Endothelial cell of umbilical vein (primary cell): ENCODE measurements at regions not wholly inside any gene's neighbourhood (a gene's known extent, or its start where the extent isn't known, plus 50 kb on each side); places are given as distances from the start of the nearest gene placed in this dataset.
"Not testable (repeated sequence)": the region's sequence is repeated elsewhere in the genome, so short reads cannot be mapped to it uniquely, and the experiment has no call there.

ENCODE experiments used
- TF ChIP-seq, protein P1 (sequence below), 2 donors: IDR thresholded peaks; 1 replicate in 1 of 2; 2 replicates in 1 of 2; pipeline ENCODE4 v1.5.1; 2011; ENCODE audit warnings: low read length in 2 of 2, mild to moderate bottlenecking in 2 of 2, moderate library complexity in 2 of 2, control low read depth in 1 of 2, inconsistent platforms in 1 of 2, low read depth in 1 of 2; ENCODE audit not compliant: insufficient read depth in 1 of 2; ENCODE audit errors: extremely low read depth in 1 of 2
- TF ChIP-seq, protein P2 (sequence below): IDR thresholded peaks from 2 replicates; pipeline ENCODE4 v1.6.1; 2011; ENCODE audit not compliant: insufficient read depth, insufficient read length

DNA sequence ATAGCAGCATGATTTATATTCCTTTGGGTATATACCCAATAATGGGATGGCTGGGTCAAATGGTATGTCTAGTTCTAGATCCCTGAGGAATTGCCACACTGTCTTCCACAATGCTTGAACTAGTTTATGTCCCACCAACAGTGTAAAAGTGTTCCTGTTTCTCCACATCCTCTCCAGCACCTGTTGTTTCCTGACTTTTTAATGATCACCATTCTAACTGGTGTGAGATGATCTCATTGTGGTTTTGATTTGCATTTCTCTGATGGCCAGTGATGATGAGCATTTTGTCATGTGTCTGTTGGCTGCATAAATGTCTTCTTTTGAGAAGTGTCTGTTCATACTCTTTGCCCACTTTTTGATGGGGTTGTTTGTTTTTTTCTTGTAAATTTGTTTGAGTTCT lies 54.0 kb upstream of the GPR89A start:
- TF ChIP-seq, protein P1, sequence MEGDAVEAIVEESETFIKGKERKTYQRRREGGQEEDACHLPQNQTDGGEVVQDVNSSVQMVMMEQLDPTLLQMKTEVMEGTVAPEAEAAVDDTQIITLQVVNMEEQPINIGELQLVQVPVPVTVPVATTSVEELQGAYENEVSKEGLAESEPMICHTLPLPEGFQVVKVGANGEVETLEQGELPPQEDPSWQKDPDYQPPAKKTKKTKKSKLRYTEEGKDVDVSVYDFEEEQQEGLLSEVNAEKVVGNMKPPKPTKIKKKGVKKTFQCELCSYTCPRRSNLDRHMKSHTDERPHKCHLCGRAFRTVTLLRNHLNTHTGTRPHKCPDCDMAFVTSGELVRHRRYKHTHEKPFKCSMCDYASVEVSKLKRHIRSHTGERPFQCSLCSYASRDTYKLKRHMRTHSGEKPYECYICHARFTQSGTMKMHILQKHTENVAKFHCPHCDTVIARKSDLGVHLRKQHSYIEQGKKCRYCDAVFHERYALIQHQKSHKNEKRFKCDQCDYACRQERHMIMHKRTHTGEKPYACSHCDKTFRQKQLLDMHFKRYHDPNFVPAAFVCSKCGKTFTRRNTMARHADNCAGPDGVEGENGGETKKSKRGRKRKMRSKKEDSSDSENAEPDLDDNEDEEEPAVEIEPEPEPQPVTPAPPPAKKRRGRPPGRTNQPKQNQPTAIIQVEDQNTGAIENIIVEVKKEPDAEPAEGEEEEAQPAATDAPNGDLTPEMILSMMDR (IDR thresholded peaks at IDR 0.05; ENCODE audit: extremely low read depth in 1 of 2, insufficient read depth in 1 of 2, low read depth in 1 of 2, low read length in 2 of 2) = not testable (repeated sequence)
- TF ChIP-seq, protein P2, sequence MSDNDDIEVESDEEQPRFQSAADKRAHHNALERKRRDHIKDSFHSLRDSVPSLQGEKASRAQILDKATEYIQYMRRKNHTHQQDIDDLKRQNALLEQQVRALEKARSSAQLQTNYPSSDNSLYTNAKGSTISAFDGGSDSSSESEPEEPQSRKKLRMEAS = not testable (repeated sequence)
